RPMI7951 (cell line): ENCODE measurements at regions not wholly inside any gene's neighbourhood (a gene's known extent, or its start where the extent isn't known, plus 50 kb on each side); places are given as distances from the start of the nearest gene placed in this dataset.
"Not testable (repeated sequence)": the region's sequence is repeated elsewhere in the genome, so short reads cannot be mapped to it uniquely, and the experiment has no call there.

ENCODE experiments used
- DNase-seq: peaks from one replicate; pipeline ENCODE4 v3.0.0-alpha.2; 2012; ENCODE audit warnings: low read depth

GRCh38 chr1:217921126-217921904, 290.2 kb downstream of the SPATA17 start:
- no peak for DNase-seq

GRCh38 chr1:217924924-217925323, 293.8 kb downstream of the SPATA17 start:
- no peak for DNase-seq

GRCh38 chr1:217929213-217929885, 298.2 kb downstream of the SPATA17 start:
- DNase-seq = no peak

GRCh38 chr1:217943361-217943760, 312.2 kb downstream of the SPATA17 start:
- no peak for DNase-seq

GRCh38 chr1:217944550-217944949, 313.4 kb downstream of the SPATA17 start:
- DNase-seq = no peak

GRCh38 chr1:217946511-217946910, 315.4 kb downstream of the SPATA17 start:
- DNase-seq = no peak

- no peak for DNase-seq
These were observed 317.6 kb downstream of the SPATA17 start for GRCh38 chr1:217948741-217949140.

- DNase-seq = no peak
These were observed 322.2 kb downstream of the SPATA17 start for GRCh38 chr1:217953330-217953729.

GRCh38 chr1:217953922-217954321, 322.8 kb downstream of the SPATA17 start:
- no peak for DNase-seq

- DNase-seq = no peak
These were observed 324.6 kb downstream of the SPATA17 start for GRCh38 chr1:217955723-217956122.

- no peak for DNase-seq
These were observed 319.8 kb upstream of the RRP15 start for GRCh38 chr1:217965156-217965786.

GRCh38 chr1:217968085-217968484, 317.0 kb upstream of the RRP15 start:
- DNase-seq = no peak

GRCh38 chr1:217969428-217969827, 315.7 kb upstream of the RRP15 start:
- no peak for DNase-seq

- DNase-seq = no peak
These were observed 307.1 kb upstream of the RRP15 start for GRCh38 chr1:217977943-217978342.

GRCh38 chr1:217981430-217981829, 303.7 kb upstream of the RRP15 start:
- no peak for DNase-seq

- no peak for DNase-seq
These were observed 302.6 kb upstream of the RRP15 start for GRCh38 chr1:217982331-217983050.

- DNase-seq = no peak
These were observed 302.1 kb upstream of the RRP15 start for GRCh38 chr1:217983051-217983375.

- DNase-seq = no peak
These were observed 299.5 kb upstream of the RRP15 start for GRCh38 chr1:217985641-217986040.

GRCh38 chr1:217989510-217989909, 295.6 kb upstream of the RRP15 start:
- no peak for DNase-seq

GRCh38 chr1:217993439-217993838, 291.7 kb upstream of the RRP15 start:
- DNase-seq = no peak

- DNase-seq = not testable (repeated sequence)
These were observed 276.8 kb upstream of the RRP15 start for GRCh38 chr1:218008296-218008695.

- DNase-seq = not testable (repeated sequence)
These were observed 270.0 kb upstream of the RRP15 start for GRCh38 chr1:218015106-218015505.
